ENCODE measurements at regions not wholly inside any gene's neighbourhood (a gene's known extent, or its start where the extent isn't known, plus 50 kb on each side); places are given as distances from the start of the nearest gene placed in this dataset.
"Not testable (repeated sequence)": the region's sequence is repeated elsewhere in the genome, so short reads cannot be mapped to it uniquely, and the experiment has no call there.

- ATAC-seq (no peak), DNase-seq (no peak)
- TF ChIP-seq, protein P1, sequence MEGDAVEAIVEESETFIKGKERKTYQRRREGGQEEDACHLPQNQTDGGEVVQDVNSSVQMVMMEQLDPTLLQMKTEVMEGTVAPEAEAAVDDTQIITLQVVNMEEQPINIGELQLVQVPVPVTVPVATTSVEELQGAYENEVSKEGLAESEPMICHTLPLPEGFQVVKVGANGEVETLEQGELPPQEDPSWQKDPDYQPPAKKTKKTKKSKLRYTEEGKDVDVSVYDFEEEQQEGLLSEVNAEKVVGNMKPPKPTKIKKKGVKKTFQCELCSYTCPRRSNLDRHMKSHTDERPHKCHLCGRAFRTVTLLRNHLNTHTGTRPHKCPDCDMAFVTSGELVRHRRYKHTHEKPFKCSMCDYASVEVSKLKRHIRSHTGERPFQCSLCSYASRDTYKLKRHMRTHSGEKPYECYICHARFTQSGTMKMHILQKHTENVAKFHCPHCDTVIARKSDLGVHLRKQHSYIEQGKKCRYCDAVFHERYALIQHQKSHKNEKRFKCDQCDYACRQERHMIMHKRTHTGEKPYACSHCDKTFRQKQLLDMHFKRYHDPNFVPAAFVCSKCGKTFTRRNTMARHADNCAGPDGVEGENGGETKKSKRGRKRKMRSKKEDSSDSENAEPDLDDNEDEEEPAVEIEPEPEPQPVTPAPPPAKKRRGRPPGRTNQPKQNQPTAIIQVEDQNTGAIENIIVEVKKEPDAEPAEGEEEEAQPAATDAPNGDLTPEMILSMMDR (IDR thresholded peaks at IDR 0.05) = no peak
- Histone ChIP-seq H3K27me3 (ENCODE audit: low read depth) (no peaks in the 10 kb centered on the region), H3K36me3 (no peaks in the 10 kb centered on the region), H3K27ac (no peak overlapping the region), H3K9me3 (no peaks in the 10 kb centered on the region), H3K4me3 (no peak overlapping the region), H3K4me1 (no peaks in the 10 kb centered on the region)
- intact Hi-C loops (cut with DNase I) = loop anchor here (5.0 kb wide), 1 partner anchor 275 kb away; no protein-coding TSS in a partner anchor
These were observed 82.1 kb upstream of the FOXN2 start for GRCh38 chr2:48232351-48232750.

- H3K27ac ChIP-seq = no peak overlapping the region
- TF ChIP-seq, protein P1 (IDR thresholded peaks at IDR 0.05) = no peak
- no peaks in the 10 kb centered on the region for H3K4me1 ChIP-seq
- intact Hi-C loops (cut with DNase I) = loop anchor here (5.0 kb wide), 1 partner anchor 274 kb away; no protein-coding TSS in a partner anchor
- H3K9me3 ChIP-seq = no peaks in the 10 kb centered on the region
- DNase-seq = no peak
- no peak overlapping the region for H3K4me3 ChIP-seq
- no peak for ATAC-seq
- H3K27me3 ChIP-seq (ENCODE audit: low read depth) = no peaks in the 10 kb centered on the region
- no peaks in the 10 kb centered on the region for H3K36me3 ChIP-seq
These were observed 81.5 kb upstream of the FOXN2 start for GRCh38 chr2:48233005-48233404.

DNA sequence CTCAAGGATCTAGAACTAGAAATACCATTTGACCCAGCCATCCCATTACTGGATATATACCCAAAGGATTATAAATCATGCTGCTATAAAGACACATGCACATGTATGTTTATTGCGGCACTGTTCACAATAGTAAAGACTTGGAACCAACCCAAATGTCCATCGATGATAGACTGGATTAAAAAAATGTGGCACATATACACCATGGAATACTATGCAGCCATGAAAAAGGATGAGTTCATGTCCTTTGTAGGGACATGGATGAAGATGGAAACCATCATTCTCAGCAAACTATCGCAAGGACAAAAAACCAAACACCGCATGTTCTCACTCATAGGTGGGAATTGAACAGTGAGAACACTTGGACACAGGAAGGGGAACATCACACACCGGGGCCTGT lies 80.7 kb upstream of the FOXN2 start:
- H3K9me3 ChIP-seq; H3K4me1 ChIP-seq; H3K4me3 ChIP-seq; H3K27ac ChIP-seq; H3K36me3 ChIP-seq; H3K27me3 ChIP-seq (ENCODE audit: low read depth); DNase-seq; ATAC-seq: not testable (repeated sequence)
- intact Hi-C loops (cut with DNase I) = loop anchor here (5.0 kb wide), 1 partner anchor 273 kb away; no protein-coding TSS in a partner anchor

- H3K9me3 ChIP-seq = no peaks in the 10 kb centered on the region
- H3K27ac ChIP-seq = no peak overlapping the region
- H3K27me3 ChIP-seq (ENCODE audit: low read depth) = no peaks in the 10 kb centered on the region
- no peak overlapping the region for H3K4me3 ChIP-seq
- DNase-seq (no peak), ATAC-seq (no peak)
- intact Hi-C loops (cut with DNase I) = no loop called here
- TF ChIP-seq, protein P1 (IDR thresholded peaks at IDR 0.05) = no peak
- H3K36me3 ChIP-seq = no peaks in the 10 kb centered on the region
- H3K4me1 ChIP-seq = no peaks in the 10 kb centered on the region
These were observed 79.4 kb upstream of the FOXN2 start for GRCh38 chr2:48235076-48235475.

GRCh38 chr2:48238381-48238780 lies 76.1 kb upstream of the FOXN2 start:
- no peak for ATAC-seq

GRCh38 chr2:48240912-48241311 lies 73.6 kb upstream of the FOXN2 start:
- TF ChIP-seq, protein P1 (IDR thresholded peaks at IDR 0.05) = no peak
- intact Hi-C loops (cut with DNase I) = no loop called here

More at GRCh38 chr2:48238381-48238780, 76.1 kb upstream of the FOXN2 start:
- intact Hi-C loops (cut with DNase I) = no loop called here
- H3K36me3 ChIP-seq = no peaks in the 10 kb centered on the region
- DNase-seq = no peak
- no peak overlapping the region for H3K4me3 ChIP-seq
- H3K27me3 ChIP-seq (ENCODE audit: low read depth) = no peaks in the 10 kb centered on the region
- no peaks in the 10 kb centered on the region for H3K9me3 ChIP-seq
- H3K4me1 ChIP-seq = no peaks in the 10 kb centered on the region
- TF ChIP-seq, protein P1 (IDR thresholded peaks at IDR 0.05) = no peak
- H3K27ac ChIP-seq = no peak overlapping the region

More at GRCh38 chr2:48240912-48241311, 73.6 kb upstream of the FOXN2 start:
- Histone ChIP-seq H3K27ac (no peak overlapping the region), H3K27me3 (ENCODE audit: low read depth) (no peaks in the 10 kb centered on the region), H3K36me3 (no peaks in the 10 kb centered on the region), H3K4me3 (no peak overlapping the region), H3K9me3 (no peaks in the 10 kb centered on the region), H3K4me1 (no peaks in the 10 kb centered on the region)
- no peak for DNase-seq
- ATAC-seq = no peak
